HS-27A (cell line): ENCODE measurements at regions not wholly inside any gene's neighbourhood (a gene's known extent, or its start where the extent isn't known, plus 50 kb on each side); places are given as distances from the start of the nearest gene placed in this dataset.
A peak's percentile ranks its signal among the peaks of the same experiment; 100 is the strongest.
"Not testable (repeated sequence)": the region's sequence is repeated elsewhere in the genome, so short reads cannot be mapped to it uniquely, and the experiment has no call there.

Experiments
- DNase-seq: peaks from one replicate; pipeline ENCODE4 v3.0.0-alpha.2; 2012; ENCODE audit warnings: low read depth, missing footprints

GRCh38 chr7:149714081-149714909 lies 59.1 kb downstream of the ZNF467 start:
- DNase-seq: peak; percentile 26

DNA sequence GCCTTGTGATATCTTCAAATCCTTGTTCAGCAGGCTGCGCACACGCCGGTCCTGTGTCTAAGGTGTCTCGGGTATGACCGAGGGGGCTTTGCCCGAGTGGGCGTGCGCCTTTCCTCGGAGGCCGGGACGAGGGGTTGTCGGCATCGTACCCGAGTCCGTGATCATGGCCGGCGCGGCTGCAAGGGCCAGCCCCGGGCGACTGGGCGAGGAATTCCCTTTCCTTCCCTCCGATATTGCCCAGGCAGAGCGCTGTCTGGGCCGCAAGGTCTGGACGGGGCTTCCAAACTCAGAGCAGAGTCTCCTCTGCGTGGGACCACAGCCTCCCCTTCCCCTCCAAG lies 59.7 kb downstream of the ZNF467 start:
- no peak for DNase-seq

- no peak for DNase-seq
These were observed 60.2 kb downstream of the ZNF467 start for GRCh38 chr7:149713061-149713730.

DNA sequence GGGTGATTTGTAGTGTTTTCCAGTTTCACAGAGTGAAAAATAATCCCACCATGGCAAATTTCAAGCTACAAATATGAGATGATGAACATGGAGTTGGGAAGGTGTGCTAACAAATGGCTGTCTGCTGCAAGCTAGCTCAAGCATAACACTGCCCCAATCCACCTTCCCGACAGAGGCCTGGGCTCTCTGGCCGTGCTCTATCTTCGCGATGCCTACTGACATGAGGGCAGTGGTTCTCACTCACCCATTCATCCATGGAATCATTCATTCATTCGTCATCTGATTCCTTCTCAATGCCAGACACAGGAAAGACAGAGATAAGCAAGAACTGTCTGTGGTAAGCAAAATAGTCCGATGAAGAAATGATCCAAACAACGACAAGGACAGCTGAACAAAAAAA lies 65.4 kb downstream of the ZNF467 start:
- DNase-seq: no peak

- no peak for DNase-seq
These were observed 65.9 kb downstream of the ZNF467 start for GRCh38 chr7:149707448-149707886.

DNA sequence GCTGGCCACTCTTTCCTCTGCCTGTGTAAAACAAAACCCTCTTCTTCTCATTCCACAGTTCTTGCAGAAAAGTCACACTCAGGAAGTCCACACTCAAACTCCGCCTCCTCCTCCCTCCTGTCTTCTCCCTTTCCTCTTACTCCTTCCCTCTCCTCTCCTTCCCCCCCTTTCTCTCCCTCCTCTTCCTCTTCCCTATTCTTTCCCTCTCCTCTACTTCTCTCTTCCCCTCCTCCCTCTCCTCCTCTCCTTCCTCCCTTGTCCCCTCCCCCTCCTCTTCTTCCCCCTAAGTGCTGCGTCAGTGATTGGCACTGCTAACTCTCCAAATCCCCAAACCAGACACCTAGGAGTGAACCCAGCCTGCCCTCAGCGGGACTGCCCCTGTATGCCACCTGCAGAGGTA lies 67.0 kb downstream of the ZNF467 start:
- no peak for DNase-seq

GRCh38 chr7:149704507-149704906 lies 68.9 kb downstream of the ZNF467 start:
- DNase-seq: no peak

DNA sequence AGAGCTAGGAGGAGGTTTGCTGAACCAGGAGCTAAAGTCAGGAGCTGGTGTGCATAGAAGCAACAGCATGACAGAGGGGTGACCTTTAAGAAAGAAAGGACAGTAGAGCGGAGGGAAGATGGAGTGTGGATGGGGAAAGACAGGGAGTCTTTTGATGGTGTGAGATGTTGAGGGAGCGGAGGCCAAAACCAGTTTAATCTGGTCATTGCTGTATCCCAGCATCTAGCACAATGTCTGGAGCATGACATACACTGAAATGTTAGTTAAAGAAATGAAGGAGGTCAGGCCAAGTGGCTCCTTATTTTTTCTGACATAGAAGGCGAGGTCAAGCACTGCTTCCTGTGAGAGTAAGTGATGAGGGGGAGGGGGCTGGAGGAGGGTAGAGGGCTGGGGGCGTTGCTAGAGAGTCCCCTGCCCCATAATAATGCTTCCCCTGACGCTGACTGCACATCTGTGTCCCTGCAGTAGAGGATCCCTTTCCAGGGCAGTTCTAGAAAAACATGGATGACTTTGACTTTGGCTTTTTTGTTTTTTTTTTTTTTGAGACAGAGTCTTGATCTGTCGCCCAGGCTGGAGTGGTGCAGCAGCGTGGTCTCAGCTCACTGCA lies 70.2 kb downstream of the ZNF467 start:
- no peak for DNase-seq

DNA sequence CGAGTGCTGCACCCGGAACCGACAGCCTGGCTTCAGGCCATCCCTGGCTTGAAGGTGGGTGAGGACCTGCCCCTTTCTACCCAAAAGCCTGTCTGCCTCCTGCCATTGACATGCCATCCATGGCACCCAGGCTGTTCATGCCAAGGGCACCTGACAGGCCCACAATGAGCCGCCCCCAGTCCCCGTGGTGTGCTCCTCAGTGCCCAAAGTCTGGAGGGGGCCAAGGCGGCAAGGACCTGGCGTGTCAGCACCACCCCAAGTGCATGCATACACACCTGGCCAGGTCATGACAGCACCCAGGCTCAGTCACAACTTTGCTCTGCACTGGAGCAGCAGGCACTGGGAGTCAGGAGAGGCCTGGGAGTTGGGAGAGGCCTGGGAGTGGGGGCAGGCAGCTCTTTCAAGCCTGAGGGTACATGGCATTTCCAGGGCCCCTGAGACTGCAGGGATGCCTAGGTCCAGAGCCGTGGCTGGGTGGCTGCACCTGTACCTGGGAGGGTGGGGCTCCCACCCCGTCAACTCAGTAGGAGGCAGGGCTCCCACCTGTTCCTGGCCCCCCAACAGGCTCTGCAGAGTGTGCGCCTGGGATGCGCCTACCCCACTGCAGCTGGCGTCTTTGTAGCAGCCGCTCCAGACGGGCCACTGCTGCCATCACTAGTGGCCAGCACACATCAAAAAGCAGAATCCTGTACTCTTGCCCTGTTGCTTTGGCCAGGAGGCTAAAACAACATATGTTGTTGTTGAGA lies 71.7 kb downstream of the ZNF467 start:
- no peak for DNase-seq

GRCh38 chr7:149697767-149698166 lies 75.6 kb downstream of the ZNF467 start:
- DNase-seq: not testable (repeated sequence)

- no peak for DNase-seq
These were observed 77.1 kb downstream of the ZNF467 start for GRCh38 chr7:149696280-149696679.

DNA sequence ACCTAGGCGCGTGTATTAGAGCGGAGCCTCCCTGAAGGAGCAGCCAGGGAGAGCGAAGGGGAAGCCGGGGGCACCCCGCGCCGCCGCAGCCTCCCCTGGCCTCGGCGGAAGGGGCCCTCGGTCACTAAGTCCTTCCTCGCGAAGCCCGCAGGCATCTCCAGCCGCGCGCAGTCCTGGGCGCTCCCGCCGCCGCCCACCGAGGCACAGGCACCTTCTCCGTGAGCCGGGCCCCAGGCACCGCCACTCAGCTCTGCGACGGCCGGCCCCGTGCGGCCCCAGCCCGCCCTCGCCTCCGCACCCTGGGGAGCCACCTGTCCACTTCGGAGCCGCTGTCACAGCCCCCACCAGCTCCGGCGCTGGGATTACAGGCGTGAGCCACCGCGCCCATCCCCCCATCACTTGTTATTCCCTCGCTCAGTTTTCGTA lies 80.8 kb downstream of the ZNF467 start:
- no peak for DNase-seq

DNA sequence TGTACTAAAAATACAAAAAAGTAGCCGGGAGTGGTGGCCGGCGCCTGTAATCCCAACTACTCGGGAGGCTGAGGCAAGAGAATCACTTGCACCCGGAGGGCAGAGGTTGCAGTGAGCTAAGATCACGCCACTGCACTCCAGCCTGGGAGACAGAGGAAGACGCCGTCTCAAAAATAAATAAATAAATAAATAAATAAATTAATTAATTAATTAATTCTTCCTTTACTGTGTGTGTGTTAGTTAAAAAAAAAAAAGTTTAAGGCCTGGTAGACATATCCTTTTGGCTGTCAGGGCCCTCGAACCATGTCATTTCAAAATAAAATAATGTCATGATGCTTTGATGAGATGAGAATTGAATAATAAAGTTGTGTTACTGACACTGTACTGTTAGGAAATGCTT lies 81.3 kb downstream of the ZNF467 start:
- DNase-seq: no peak

DNA sequence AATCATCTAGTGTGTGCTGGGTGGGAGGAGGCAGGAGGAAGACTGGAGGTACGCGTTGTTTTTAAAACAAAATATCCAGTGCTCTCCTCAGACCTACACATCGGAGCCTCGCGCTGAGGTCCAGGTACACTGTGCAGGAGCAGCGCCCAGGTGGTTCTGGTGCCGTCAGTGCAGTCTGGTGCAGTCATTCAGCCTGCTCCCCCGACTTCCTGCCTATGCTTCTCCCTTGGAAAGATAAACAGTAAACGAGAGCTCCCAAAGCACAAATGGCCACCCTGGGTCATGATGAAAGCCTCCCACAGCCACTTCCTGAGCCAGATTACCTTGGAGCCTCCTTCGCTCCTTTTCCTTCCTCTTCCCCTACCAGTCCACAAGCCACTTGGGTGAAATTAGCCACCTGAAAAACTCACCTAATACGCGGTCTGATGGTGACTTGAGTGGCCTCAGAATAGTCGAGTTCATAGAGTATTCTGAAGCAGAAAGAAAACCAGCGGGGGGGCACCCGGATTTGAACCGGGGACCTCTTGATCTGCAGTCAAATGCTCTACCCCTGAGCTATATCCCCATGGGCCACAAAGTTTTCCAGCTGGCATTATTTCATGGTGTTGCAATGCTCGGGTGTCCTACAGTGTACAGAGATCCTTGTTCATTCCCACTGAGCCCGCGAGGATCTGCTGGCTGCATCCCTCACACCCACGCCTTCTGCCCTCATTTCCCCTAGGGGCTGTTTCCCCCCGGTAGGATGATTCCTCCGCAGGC lies 82.5 kb downstream of the ZNF467 start:
- DNase-seq: no peak

DNA sequence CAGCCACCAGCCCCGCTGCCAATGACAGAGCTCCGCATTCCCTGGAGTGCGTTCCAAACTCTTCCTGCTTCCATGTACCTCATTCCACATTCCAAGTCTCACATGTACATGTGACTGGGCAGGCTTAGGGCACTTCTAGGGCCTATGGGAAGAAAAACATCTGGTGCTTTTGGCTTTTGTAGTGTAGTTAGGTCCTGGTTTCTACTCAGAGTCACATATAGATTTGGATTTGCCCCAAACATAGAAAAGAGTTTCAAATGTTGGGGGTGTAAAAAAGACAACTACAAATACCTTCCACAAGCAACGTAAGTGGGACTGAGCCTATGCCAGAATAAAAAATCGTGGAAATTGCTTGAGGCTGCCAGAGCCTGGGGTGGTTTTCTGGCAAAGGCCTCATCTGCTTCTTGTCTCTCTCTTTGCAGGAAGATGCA lies 84.1 kb downstream of the ZNF467 start:
- no peak for DNase-seq

DNA sequence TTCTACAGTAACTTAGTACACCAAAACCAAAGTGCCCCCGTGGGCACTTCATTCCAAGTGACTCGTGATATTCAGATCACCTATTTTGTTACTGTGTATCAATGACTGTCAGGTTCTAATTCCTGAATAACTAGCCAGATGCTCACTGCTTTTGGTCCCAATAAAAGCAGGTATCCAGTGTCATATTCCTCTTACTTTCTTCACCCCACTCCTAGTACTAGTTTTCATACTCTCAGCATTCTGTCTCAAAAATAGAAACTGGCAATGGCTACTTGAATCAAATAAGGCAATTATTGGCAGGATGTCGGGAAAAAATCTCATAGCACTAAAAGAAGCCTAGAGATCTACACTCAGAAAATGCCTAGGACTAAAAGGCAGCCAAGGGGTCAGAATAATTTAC lies 84.6 kb downstream of the ZNF467 start:
- no peak for DNase-seq

GRCh38 chr7:149687820-149688219 lies 85.6 kb downstream of the ZNF467 start:
- DNase-seq: not testable (repeated sequence)

DNA sequence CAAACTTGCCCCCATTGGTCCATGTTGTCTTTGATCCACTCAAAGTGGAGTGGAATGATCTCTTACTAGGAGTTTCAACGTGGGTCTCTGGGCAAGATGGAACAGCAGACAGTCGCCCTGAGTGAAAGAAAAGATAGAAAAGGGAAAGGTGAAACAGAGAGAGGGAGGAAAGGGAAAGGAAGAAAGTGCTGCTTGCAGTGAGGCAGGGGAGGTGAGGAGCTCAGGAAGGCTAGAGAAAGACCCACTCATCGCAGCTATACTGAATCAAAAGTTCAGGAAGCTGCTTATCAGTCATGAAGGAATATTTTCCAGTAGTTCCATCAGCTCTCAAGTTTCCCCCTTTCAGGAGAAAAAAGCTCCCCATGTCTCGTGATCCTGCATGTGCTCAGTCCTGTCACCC lies 86.9 kb downstream of the ZNF467 start:
- DNase-seq: no peak

DNA sequence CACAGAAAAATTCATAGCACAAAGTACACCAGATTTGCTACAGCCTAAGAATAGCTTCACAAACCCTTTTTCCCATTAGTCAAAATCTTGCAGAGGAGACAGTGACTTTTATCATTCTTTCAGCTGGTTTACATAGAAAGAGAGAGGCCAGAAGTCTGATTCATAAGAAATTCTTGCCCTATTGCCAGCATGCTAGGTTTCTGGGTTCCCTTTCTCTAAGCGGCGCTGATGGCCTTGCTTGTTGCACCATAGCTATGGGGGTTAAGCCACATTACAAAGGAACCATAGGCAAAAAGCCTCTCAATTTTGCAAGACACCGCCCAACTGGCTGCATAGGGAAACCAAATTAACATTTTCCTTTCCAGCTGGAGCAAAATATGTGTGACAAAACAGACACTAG lies 87.4 kb downstream of the ZNF467 start:
- no peak for DNase-seq

DNA sequence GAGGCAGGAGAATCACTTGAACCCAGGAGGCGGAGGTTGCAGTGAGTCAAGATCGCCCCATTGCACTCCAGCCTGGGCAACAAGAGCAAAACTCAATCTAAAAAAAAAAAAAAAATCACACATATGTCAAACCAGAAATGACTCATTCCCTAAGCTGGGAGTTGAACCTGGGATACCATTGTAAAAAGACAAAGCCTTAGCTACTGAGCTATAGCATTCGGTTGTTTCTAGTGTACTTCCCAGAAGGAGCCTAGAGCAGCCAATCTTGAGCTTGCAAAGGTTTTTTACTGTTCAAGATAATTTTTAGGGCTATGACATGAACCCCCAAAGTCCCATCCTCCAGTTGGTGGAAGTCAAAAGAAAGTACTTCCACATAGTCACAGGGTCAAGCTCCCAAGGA lies 87.9 kb downstream of the ZNF467 start:
- DNase-seq: no peak

DNA sequence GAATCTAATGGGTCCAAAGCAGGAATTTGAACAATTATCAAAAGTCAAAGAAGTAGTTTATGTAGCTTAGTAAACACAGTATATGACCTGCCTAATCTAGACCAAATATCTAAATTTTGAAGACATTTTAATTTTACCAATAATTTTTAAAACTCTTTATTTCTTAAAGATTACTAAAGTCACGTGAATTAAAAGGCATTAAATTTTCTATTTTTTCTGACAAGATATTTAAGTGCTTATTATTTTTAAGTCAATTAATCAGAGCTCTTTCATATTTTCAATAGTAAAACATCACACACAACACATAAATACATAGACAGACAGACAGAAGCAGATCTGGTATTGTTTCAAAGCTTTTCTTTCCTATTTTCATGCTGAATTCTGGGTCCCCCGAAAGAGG lies 89.5 kb downstream of the ZNF467 start:
- DNase-seq: no peak

DNA sequence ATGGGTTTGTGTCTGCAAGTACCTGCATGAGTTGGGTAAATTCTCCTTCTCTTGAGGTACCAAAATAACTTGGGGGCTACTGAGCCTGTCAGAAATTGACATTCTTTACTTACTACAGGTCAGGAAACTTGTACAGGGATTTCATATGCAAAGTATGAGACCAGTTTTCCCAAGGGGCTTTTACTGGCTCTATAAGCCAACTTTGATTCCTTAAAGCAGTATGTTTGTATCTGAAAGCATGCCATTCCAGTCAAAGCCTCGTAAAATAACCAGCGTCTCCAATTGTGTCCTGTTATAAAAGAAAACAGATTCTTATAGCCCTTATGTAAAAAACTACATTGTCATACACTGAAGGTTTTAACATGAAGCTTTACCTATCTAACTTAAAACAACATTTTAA lies 90.2 kb downstream of the ZNF467 start:
- DNase-seq: no peak
